ENCODE measurements at regions not wholly inside any gene's neighbourhood (a gene's known extent, or its start where the extent isn't known, plus 50 kb on each side); places are given as distances from the start of the nearest gene placed in this dataset.

DNA sequence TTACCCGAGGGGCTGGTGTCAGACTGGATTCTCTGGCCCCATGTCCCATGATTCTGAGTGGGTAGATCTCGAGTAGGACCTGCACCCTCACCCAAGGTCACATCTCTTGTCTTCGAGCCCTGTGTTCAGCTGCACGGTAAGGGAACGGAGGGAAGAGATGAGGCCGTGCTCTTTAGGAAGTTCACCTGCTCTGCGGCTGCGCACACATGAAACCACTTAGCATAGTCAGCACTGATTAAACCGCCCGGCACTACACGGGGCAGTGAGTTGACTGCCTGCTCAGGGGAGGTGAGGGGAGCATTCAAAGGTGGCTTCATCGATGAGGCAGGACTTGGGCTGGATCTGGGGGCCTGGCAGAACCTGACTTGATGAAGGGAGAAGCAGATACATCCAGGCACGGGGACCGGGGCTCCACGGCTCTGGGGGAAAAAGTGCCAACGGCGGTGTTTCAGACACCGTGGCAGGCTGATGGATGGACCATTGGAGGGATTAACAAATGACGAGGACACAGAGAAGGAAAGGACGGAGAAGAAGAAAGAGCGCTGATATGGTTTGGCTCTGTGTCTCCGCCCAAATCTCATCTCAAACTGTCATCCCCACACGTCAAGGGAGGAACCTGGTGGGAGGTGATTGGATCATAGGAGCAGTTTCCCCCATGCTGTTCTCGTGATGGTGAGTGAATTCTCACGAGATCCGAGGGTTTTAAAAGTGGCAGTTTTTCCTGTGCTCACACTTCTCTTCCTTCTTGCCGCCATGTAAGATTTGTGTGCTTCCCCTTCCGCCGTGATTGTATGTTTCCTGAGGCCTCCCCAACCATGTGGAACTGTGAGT lies 248.6 kb downstream of the CYP26B1 start:
- H3K9me3 ChIP-seq (ENCODE audit: low read depth) = no peaks in the 10 kb centered on the region
- 88% methylated on average over 28 of the region's 29 CpGs for WGBS (ENCODE audit: low lambda C conversion rate, missing lambda C conversion rate)
- no peaks in the 10 kb centered on the region for H3K9me2 ChIP-seq (replicated peaks; ENCODE audit: insufficient read depth)
- no peak overlapping the region for H3K4me3 ChIP-seq
- peaks cover 3% of the 10 kb centered on the region for H3K27me3 ChIP-seq
- no peak for TF ChIP-seq EZH2 (IDR thresholded peaks at IDR 0.05; ENCODE audit: borderline replicate concordance)
- TF ChIP-seq, protein P1, sequence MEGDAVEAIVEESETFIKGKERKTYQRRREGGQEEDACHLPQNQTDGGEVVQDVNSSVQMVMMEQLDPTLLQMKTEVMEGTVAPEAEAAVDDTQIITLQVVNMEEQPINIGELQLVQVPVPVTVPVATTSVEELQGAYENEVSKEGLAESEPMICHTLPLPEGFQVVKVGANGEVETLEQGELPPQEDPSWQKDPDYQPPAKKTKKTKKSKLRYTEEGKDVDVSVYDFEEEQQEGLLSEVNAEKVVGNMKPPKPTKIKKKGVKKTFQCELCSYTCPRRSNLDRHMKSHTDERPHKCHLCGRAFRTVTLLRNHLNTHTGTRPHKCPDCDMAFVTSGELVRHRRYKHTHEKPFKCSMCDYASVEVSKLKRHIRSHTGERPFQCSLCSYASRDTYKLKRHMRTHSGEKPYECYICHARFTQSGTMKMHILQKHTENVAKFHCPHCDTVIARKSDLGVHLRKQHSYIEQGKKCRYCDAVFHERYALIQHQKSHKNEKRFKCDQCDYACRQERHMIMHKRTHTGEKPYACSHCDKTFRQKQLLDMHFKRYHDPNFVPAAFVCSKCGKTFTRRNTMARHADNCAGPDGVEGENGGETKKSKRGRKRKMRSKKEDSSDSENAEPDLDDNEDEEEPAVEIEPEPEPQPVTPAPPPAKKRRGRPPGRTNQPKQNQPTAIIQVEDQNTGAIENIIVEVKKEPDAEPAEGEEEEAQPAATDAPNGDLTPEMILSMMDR (IDR thresholded peaks at IDR 0.05; ENCODE audit: poor library complexity) = no peak
- no peak for TF ChIP-seq EZH2phosphoT487 (IDR thresholded peaks at IDR 0.05; ENCODE audit: low read depth, severe bottlenecking, unreplicated experiment)
- no peaks in the 10 kb centered on the region for H4K20me1 ChIP-seq (ENCODE audit: insufficient read depth, poor library complexity, severe bottlenecking)
- no peak overlapping the region for H3K27ac ChIP-seq
- H3K4me1 ChIP-seq (ENCODE audit: insufficient read depth) = no peaks in the 10 kb centered on the region
- H3K4me2 ChIP-seq = no peak overlapping the region
- no peaks in the 10 kb centered on the region for H3K79me2 ChIP-seq
- H2AFZ ChIP-seq = no peak overlapping the region
- H3K36me3 ChIP-seq (replicated peaks; ENCODE audit: insufficient read depth, low read depth) = no peaks in the 10 kb centered on the region
- DNase-seq (ENCODE audit: low spot score) = no peak

DNA sequence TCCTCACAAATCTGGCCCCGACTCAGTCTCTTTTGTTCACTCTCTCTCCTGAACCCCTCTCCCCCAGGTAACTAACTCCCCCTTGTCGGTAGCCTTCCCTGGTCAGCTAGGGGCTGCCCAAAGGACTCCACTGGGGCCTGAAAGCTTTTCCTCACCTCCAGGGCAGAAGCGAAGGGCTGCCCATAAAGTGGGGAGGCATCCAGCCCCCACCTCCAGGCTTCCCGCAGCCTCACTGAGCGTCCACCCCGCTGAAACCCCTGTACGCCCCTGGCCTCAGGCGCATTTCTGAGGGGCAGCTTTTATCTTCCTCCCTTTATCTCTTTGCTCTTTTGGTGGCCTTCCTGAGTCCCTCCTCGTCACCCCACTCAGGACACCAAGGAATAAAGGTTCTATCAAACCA lies 249.3 kb downstream of the CYP26B1 start:
- no peak overlapping the region for H3K4me2 ChIP-seq
- WGBS (ENCODE audit: low lambda C conversion rate, missing lambda C conversion rate) = 90% methylated on average over 9 of the region's 9 CpGs
- H3K79me2 ChIP-seq = no peaks in the 10 kb centered on the region
- H3K4me3 ChIP-seq = no peak overlapping the region
- no peaks in the 10 kb centered on the region for H3K9me3 ChIP-seq (ENCODE audit: low read depth)
- H3K36me3 ChIP-seq (replicated peaks; ENCODE audit: insufficient read depth, low read depth) = no peaks in the 10 kb centered on the region
- H3K27ac ChIP-seq = no peak overlapping the region
- TF ChIP-seq EZH2phosphoT487 (IDR thresholded peaks at IDR 0.05; ENCODE audit: low read depth, severe bottlenecking, unreplicated experiment) (no peak), EZH2 (IDR thresholded peaks at IDR 0.05; ENCODE audit: borderline replicate concordance) (no peak)
- TF ChIP-seq, protein P1 (IDR thresholded peaks at IDR 0.05; ENCODE audit: poor library complexity) = no peak
- H2AFZ ChIP-seq = no peak overlapping the region
- H4K20me1 ChIP-seq (ENCODE audit: insufficient read depth, poor library complexity, severe bottlenecking) = no peaks in the 10 kb centered on the region
- DNase-seq (ENCODE audit: low spot score) = no peak
- H3K9me2 ChIP-seq (replicated peaks; ENCODE audit: insufficient read depth) = no peaks in the 10 kb centered on the region
- H3K4me1 ChIP-seq (ENCODE audit: insufficient read depth) = no peaks in the 10 kb centered on the region
- H3K27me3 ChIP-seq = peaks cover 3% of the 10 kb centered on the region

DNA sequence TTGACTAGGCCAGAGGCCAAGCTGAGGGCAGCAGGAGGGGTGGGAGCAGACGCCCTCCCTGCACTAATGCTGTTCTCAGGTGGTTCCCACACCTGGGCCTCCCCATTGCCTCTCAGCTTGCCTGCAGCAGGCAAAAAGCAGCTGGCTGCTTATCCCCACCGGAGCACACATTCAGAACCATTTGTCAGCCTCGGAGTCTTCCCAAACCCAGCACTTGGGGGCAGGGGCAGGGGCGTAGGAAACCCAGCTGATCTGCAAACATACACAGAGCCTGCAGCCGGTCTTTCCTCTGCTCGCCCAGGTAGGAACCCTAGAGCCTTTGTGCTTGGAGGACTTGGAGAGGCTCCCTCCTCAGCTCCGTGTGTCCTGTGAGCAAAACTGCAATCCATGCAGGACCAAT lies 249.8 kb downstream of the CYP26B1 start:
- H3K79me2 ChIP-seq = no peaks in the 10 kb centered on the region
- no peak for TF ChIP-seq EZH2phosphoT487 (IDR thresholded peaks at IDR 0.05; ENCODE audit: low read depth, severe bottlenecking, unreplicated experiment)
- TF ChIP-seq, protein P1 (IDR thresholded peaks at IDR 0.05; ENCODE audit: poor library complexity) = no peak
- no peak for TF ChIP-seq EZH2 (IDR thresholded peaks at IDR 0.05; ENCODE audit: borderline replicate concordance)
- H3K27me3 ChIP-seq = peaks cover 3% of the 10 kb centered on the region
- H3K36me3 ChIP-seq (replicated peaks; ENCODE audit: insufficient read depth, low read depth) = no peaks in the 10 kb centered on the region
- no peak overlapping the region for H3K27ac ChIP-seq
- H3K4me3 ChIP-seq = no peak overlapping the region
- H3K4me2 ChIP-seq = no peak overlapping the region
- WGBS (ENCODE audit: low lambda C conversion rate, missing lambda C conversion rate) = 63% methylated on average over 7 of the region's 7 CpGs
- no peaks in the 10 kb centered on the region for H3K9me3 ChIP-seq (ENCODE audit: low read depth)
- H4K20me1 ChIP-seq (ENCODE audit: insufficient read depth, poor library complexity, severe bottlenecking) = no peaks in the 10 kb centered on the region
- H3K9me2 ChIP-seq (replicated peaks; ENCODE audit: insufficient read depth) = no peaks in the 10 kb centered on the region
- H2AFZ ChIP-seq = no peak overlapping the region
- DNase-seq (ENCODE audit: low spot score) = no peak
- H3K4me1 ChIP-seq (ENCODE audit: insufficient read depth) = no peaks in the 10 kb centered on the region

All from hepatocyte (in vitro differentiated cells).